H1 (cell line): ENCODE measurements at regions not wholly inside any gene's neighbourhood (a gene's known extent, or its start where the extent isn't known, plus 50 kb on each side); places are given as distances from the start of the nearest gene placed in this dataset.

Experiments used
- CTCF ChIA-PET: fragments of 300-600 bp; sonication (Branson Sonifier 250); formaldehyde crosslinking; loops from one replicate; lab custom pipeline; 2021; ENCODE audit not compliant: partially characterized antibody; lab: Charles Lee
- POLR2A ChIA-PET: fragments of 300-600 bp; sonication (Branson Sonifier 250); formaldehyde crosslinking; loops from one replicate; lab custom pipeline; 2021; ENCODE audit warnings: inconsistent platforms; ENCODE audit not compliant: partially characterized antibody; lab: Charles Lee
- DNase-seq, 2 experiments: peaks; one replicate each; pipeline versions ENCODE4 v3.0.0 to v3.0.0-alpha.2; 2010 to 2022; ENCODE audit warnings: low spot score in 2 of 2, low read depth in 1 of 2, mixed read lengths in 1 of 2
- FAIRE-seq: peaks from 2 replicates; lab custom pipeline; 2011; peaks lifted over from hg19 to GRCh38; lab: Jason Lieb, UNC
- H2AFZ ChIP-seq: 2 replicates; pipeline ENCODE4 v1.8.1; 2012; ENCODE audit warnings: low read length, inconsistent platforms
- H2AK5ac ChIP-seq: 2 replicates; pipeline ENCODE4 v1.6.1; 2013; ENCODE audit warnings: low read depth, low read length
- H2BK120ac ChIP-seq: replicated peaks from 2 replicates; pipeline ENCODE3; 2013; ENCODE audit warnings: low read depth, low read length, inconsistent platforms
- H2BK12ac ChIP-seq: 2 replicates; pipeline ENCODE4 v1.6.1; 2013; ENCODE audit warnings: low read depth, low read length
- H2BK15ac ChIP-seq: 2 replicates; pipeline ENCODE4 v1.6.1; 2013; ENCODE audit warnings: low read length
- H2BK20ac ChIP-seq: 2 replicates; pipeline ENCODE4 v1.6.1; 2013; ENCODE audit warnings: low read length
- H2BK5ac ChIP-seq: 2 replicates; pipeline ENCODE4 v1.6.1; 2013; ENCODE audit warnings: low read depth, low read length
- H3K14ac ChIP-seq: 2 replicates; pipeline ENCODE4 v1.6.1; 2013; ENCODE audit warnings: inconsistent platforms; ENCODE audit not compliant: insufficient read length
- H3K18ac ChIP-seq: 2 replicates; pipeline ENCODE4 v1.6.1; 2013; ENCODE audit warnings: low read length; ENCODE audit errors: extremely low read depth
- H3K23ac ChIP-seq: 2 replicates; pipeline ENCODE4 v1.6.1; 2013; ENCODE audit warnings: inconsistent platforms; ENCODE audit not compliant: insufficient read length
- H3K23me2 ChIP-seq: 2 replicates; pipeline ENCODE4 v1.6.1; 2013; ENCODE audit warnings: low read depth, low read length
- H3K27ac ChIP-seq: 2 replicates; pipeline ENCODE4 v1.6.1; 2011; ENCODE audit warnings: low read depth, low read length, inconsistent platforms
- H3K27me3 ChIP-seq, 4 experiments: replicated peaks in 1 of 4; 1 replicate in 1 of 4; 2 replicates in 3 of 4; pipeline versions ENCODE4 v1.6.1 to v1.8.1; 2011 to 2013; ENCODE audit warnings: low read length in 3 of 4, mild to moderate bottlenecking in 3 of 4, inconsistent platforms in 2 of 4, mixed read lengths in 2 of 4, moderate library complexity in 1 of 4; ENCODE audit not compliant: control insufficient read depth in 3 of 4, insufficient read depth in 3 of 4; ENCODE audit errors: extremely low read depth in 1 of 4
- H3K36me3 ChIP-seq, 4 experiments: 2 replicates each; pipeline versions ENCODE4 v1.6.1 to v1.8.1; 2011 to 2013; ENCODE audit warnings: mild to moderate bottlenecking in 4 of 4, low read length in 3 of 4, moderate library complexity in 2 of 4, control low read depth in 1 of 4, inconsistent platforms in 1 of 4; ENCODE audit not compliant: insufficient read depth in 4 of 4, control insufficient read depth in 2 of 4
- H3K4ac ChIP-seq: replicated peaks from 2 replicates; pipeline ENCODE3; 2013; ENCODE audit warnings: low read length, low read depth, mixed read lengths, inconsistent platforms; ENCODE audit not compliant: insufficient read length
- H3K4me1 ChIP-seq, 4 experiments: replicated peaks in 1 of 4; 1 replicate in 1 of 4; 2 replicates in 3 of 4; pipeline versions ENCODE4 v1.6.1 to v1.8.1; 2011 to 2013; ENCODE audit warnings: low read length in 3 of 4, inconsistent platforms in 2 of 4, mixed read lengths in 1 of 4; ENCODE audit not compliant: insufficient read depth in 4 of 4, control insufficient read depth in 3 of 4
- H3K4me2 ChIP-seq, 2 experiments: 2 replicates each; pipeline versions ENCODE4 v1.6.1 to v1.8.1; 2011 to 2013; ENCODE audit warnings: low read depth in 2 of 2, low read length in 2 of 2, control low read depth in 1 of 2, inconsistent platforms in 1 of 2, mild to moderate bottlenecking in 1 of 2; ENCODE audit not compliant: insufficient read depth in 1 of 2
- H3K4me3 ChIP-seq, 4 experiments: fragments of 200-600, 300-600 bp in 1 of 4; sonication (generic), shearing (Covaris generic), sonication (Bioruptor Twin) in 1 of 4; 2 replicates each; pipeline versions ENCODE4 v1.5.1 to v1.8.1; 2011 to 2016; ENCODE audit warnings: low read length in 4 of 4, low read depth in 3 of 4, control low read depth in 2 of 4, inconsistent platforms in 2 of 4, mild to moderate bottlenecking in 2 of 4, mixed read lengths in 1 of 4, moderate library complexity in 1 of 4; ENCODE audit not compliant: insufficient read depth in 2 of 4; ENCODE audit errors: extremely low read depth in 1 of 4
- H3K56ac ChIP-seq: replicated peaks from 2 replicates; pipeline ENCODE3; 2013; ENCODE audit warnings: low read depth, mild to moderate bottlenecking, mixed read lengths, low read length, inconsistent platforms; ENCODE audit not compliant: insufficient read length
- H3K79me1 ChIP-seq: 2 replicates; pipeline ENCODE4 v1.6.1; 2013; ENCODE audit warnings: low read depth, low read length, control low read depth
- H3K79me2 ChIP-seq, 2 experiments: 2 replicates each; pipeline versions ENCODE4 v1.6.1 to v1.8.1; 2012 to 2013; ENCODE audit warnings: low read length in 2 of 2, mild to moderate bottlenecking in 2 of 2, inconsistent platforms in 1 of 2; ENCODE audit not compliant: insufficient read depth in 2 of 2, control insufficient read depth in 1 of 2
- H3K9ac ChIP-seq, 4 experiments: replicated peaks in 1 of 4; 1 replicate in 1 of 4; 2 replicates in 3 of 4; pipeline versions ENCODE4 v1.6.1 to v1.8.1; 2011 to 2013; ENCODE audit warnings: low read depth in 3 of 4, low read length in 3 of 4, control low read depth in 2 of 4, mild to moderate bottlenecking in 2 of 4, moderate library complexity in 2 of 4, inconsistent platforms in 1 of 4; ENCODE audit errors: extremely low read depth in 1 of 4
- H3K9me3 ChIP-seq, 2 experiments: 2 replicates each; pipeline versions ENCODE4 v1.6.1 to v1.8.1; 2012 to 2013; ENCODE audit warnings: mild to moderate bottlenecking in 2 of 2, moderate library complexity in 2 of 2, control low read depth in 1 of 2, inconsistent platforms in 1 of 2, low read depth in 1 of 2, low read length in 1 of 2, mixed read lengths in 1 of 2; ENCODE audit not compliant: insufficient read depth in 2 of 2
- H4K20me1 ChIP-seq, 2 experiments: replicated peaks in 1 of 2; 2 replicates each; pipeline versions ENCODE3 to v1.8.1; 2011 to 2013; ENCODE audit warnings: inconsistent platforms in 2 of 2, low read length in 2 of 2, mild to moderate bottlenecking in 1 of 2; ENCODE audit not compliant: insufficient read depth in 2 of 2, control insufficient read depth in 1 of 2
- H4K5ac ChIP-seq: 2 replicates; pipeline ENCODE4 v1.6.1; 2013; ENCODE audit warnings: low read length, low read depth, mixed read lengths, inconsistent platforms; ENCODE audit not compliant: insufficient read length
- H4K8ac ChIP-seq: 2 replicates; pipeline ENCODE4 v1.8.0; 2013; ENCODE audit warnings: mild to moderate bottlenecking, moderate library complexity, low read length, inconsistent platforms; ENCODE audit not compliant: insufficient read depth; ENCODE audit errors: extremely low read depth
- H4K91ac ChIP-seq: replicated peaks from 2 replicates; pipeline ENCODE3; 2013; ENCODE audit warnings: low read length, mixed read lengths, inconsistent platforms; ENCODE audit not compliant: insufficient read length
- RBBP5 ChIP-seq: IDR thresholded peaks from 2 replicates; pipeline ENCODE4 v1.7.1; 2012; ENCODE audit warnings: low read depth, mild to moderate bottlenecking, inconsistent platforms, low read length, moderate library complexity, borderline replicate concordance
- WGBS, 2 experiments: shearing (Covaris generic) in 1 of 2; methylation state at CpG; one replicate each; pipeline versions ENCODE4 v1.1.6 to v1.1.7; 2013 to 2015; ENCODE audit warnings: low lambda C conversion rate in 2 of 2, mixed read lengths in 2 of 2, inconsistent platforms in 1 of 2, low coverage in 1 of 2, missing lambda C conversion rate in 1 of 2; ENCODE audit not compliant: insufficient replicate concordance in 2 of 2, insufficient coverage in 1 of 2, insufficient read length in 1 of 2; ENCODE audit errors: extremely low coverage in 1 of 2, missing lambda C conversion rate in 1 of 2; 5-methylcytosine and 5-hydroxymethylcytosine counted together

GRCh38 chr2:221001381-221001801, 570.7 kb downstream of the EPHA4 start:
- H2BK120ac ChIP-seq, result no peak overlapping the region
- H2AFZ ChIP-seq, result no peak overlapping the region
- H3K56ac ChIP-seq, result no peak overlapping the region
- H2BK5ac ChIP-seq, result no peak overlapping the region
- H4K91ac ChIP-seq, result no peak overlapping the region
- H3K18ac ChIP-seq, result no peak overlapping the region
- no peak overlapping the region for H3K23ac ChIP-seq
- H3K9me3 ChIP-seq, result no peaks in the 10 kb centered on the region
- H3K4me3 ChIP-seq, result no peak overlapping the region
- no peak overlapping the region for H3K9ac ChIP-seq
- no peaks in the 10 kb centered on the region for H3K36me3 ChIP-seq
- no peak overlapping the region for H2AK5ac ChIP-seq
- ChIA-PET POLR2A (no interaction called here), CTCF (no interaction called here)
- H3K4me2 ChIP-seq, result no peak overlapping the region
- no peak overlapping the region for H3K14ac ChIP-seq
- no peak for DNase-seq
- 94% methylated on average over 2 of the region's 2 CpGs; no CpG with 5 or more reads in 1 of the 2 experiments for WGBS, 2 experiments
- H3K27ac ChIP-seq, result no peak overlapping the region
- H3K4ac ChIP-seq, result no peak overlapping the region
- H4K5ac ChIP-seq, result no peak overlapping the region
- no peaks in the 10 kb centered on the region for H4K20me1 ChIP-seq
- no peak overlapping the region for H2BK20ac ChIP-seq
- no peak for FAIRE-seq
- H3K79me1 ChIP-seq, result no peaks in the 10 kb centered on the region
- H3K4me1 ChIP-seq, result peaks cover 0 to 2% (median 0%) of the 10 kb centered on the region in 4 experiments; a peak in 2 of 7 replicates
- TF ChIP-seq RBBP5, result no peak
- H2BK12ac ChIP-seq, result no peak overlapping the region
- no peak overlapping the region for H4K8ac ChIP-seq
- no peaks in the 10 kb centered on the region; the same call in 1 of the 2 replicates for H3K23me2 ChIP-seq
- H2BK15ac ChIP-seq, result no peak overlapping the region
- no peaks in the 10 kb centered on the region for H3K79me2 ChIP-seq
- H3K27me3 ChIP-seq, result no peaks in the 10 kb centered on the region
